SU-DHL-6 (cell line): ENCODE measurements at regions not wholly inside any gene's neighbourhood (a gene's known extent, or its start where the extent isn't known, plus 50 kb on each side); places are given as distances from the start of the nearest gene placed in this dataset.

Source experiments
- EZH2phosphoT487 ChIP-seq: fragments of 200-600 bp; sonication (generic), shearing (Covaris generic); conservative IDR thresholded peaks from 2 replicates; pipeline ENCODE4 v1.6.1; 2018; ENCODE audit warnings: mild to moderate bottlenecking, antibody characterized with exemption, low read length, moderate library complexity, mixed read lengths
- TF ChIP-seq, protein P1 (sequence below): fragments of 200-600 bp; sonication (generic); IDR thresholded peaks from one replicate; pipeline ENCODE4 v1.5.1; 2017; ENCODE audit warnings: antibody characterized with exemption, mild to moderate bottlenecking, low read length, moderate library complexity; ENCODE audit not compliant: insufficient read depth, poor library complexity, severe bottlenecking

DNA sequence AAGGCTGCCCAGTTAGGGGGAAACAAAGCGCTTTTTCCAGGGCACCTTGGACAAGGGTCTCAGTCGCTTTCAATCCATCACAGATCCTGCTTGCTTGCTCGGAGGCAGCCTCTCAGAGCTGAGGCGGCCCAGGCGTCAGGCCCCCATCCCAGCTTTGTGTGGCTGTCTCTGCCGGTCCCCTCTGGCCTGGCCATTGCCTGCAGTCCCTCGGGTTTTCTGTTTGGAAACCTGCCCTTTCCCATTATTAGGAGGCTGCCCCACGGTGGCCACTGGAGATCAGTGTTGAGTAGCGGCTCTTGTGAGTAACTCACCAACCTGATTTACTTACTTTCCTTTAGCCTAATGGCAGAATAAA is 216.1 kb downstream of the GLRX3 start:
- TF ChIP-seq, protein P1, sequence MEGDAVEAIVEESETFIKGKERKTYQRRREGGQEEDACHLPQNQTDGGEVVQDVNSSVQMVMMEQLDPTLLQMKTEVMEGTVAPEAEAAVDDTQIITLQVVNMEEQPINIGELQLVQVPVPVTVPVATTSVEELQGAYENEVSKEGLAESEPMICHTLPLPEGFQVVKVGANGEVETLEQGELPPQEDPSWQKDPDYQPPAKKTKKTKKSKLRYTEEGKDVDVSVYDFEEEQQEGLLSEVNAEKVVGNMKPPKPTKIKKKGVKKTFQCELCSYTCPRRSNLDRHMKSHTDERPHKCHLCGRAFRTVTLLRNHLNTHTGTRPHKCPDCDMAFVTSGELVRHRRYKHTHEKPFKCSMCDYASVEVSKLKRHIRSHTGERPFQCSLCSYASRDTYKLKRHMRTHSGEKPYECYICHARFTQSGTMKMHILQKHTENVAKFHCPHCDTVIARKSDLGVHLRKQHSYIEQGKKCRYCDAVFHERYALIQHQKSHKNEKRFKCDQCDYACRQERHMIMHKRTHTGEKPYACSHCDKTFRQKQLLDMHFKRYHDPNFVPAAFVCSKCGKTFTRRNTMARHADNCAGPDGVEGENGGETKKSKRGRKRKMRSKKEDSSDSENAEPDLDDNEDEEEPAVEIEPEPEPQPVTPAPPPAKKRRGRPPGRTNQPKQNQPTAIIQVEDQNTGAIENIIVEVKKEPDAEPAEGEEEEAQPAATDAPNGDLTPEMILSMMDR: no peak
- no peak for TF ChIP-seq EZH2phosphoT487
